Psoas muscle (tissue), 7 donors: ENCODE measurements at regions not wholly inside any gene's neighbourhood (a gene's known extent, or its start where the extent isn't known, plus 50 kb on each side); places are given as distances from the start of the nearest gene placed in this dataset.

ENCODE experiments used
- ATAC-seq, 4 donors: fragments of 200-7000 bp; cut with Tn5 transposase; one replicate each; pipeline ENCODE4 v1.9.1; 2020; ENCODE audit warnings: moderate library complexity in 3 of 4, mild to moderate bottlenecking in 2 of 4
- DNase-seq, 2 donors: peaks; one replicate each; pipeline ENCODE4 v3.0.0-alpha.2; 2020
- H3K27ac ChIP-seq: fragments of 200-600 bp; one replicate; pipeline ENCODE4 v1.8.0; 2022
- H3K27me3 ChIP-seq, 3 donors: fragments of 200-600 bp in 1 of 3; one replicate each; pipeline versions ENCODE4 v1.6.1 to v1.8.0; 2013 to 2022; ENCODE audit warnings: low read length in 2 of 3, mild to moderate bottlenecking in 2 of 3, moderate library complexity in 1 of 3; ENCODE audit not compliant: insufficient read depth in 3 of 3
- H3K36me3 ChIP-seq, 2 donors: fragments of 200-600 bp in 1 of 2; one replicate each; pipeline versions ENCODE4 v1.6.1 to v1.8.0; 2013 to 2022; ENCODE audit warnings: low read depth in 1 of 2, mild to moderate bottlenecking in 1 of 2, moderate library complexity in 1 of 2; ENCODE audit not compliant: insufficient read depth in 1 of 2
- H3K4me1 ChIP-seq: fragments of 200-600 bp; one replicate; pipeline ENCODE4 v1.8.0; 2022
- H3K4me3 ChIP-seq: fragments of 200-600 bp; one replicate; pipeline ENCODE4 v1.8.0; 2022; ENCODE audit warnings: mild to moderate bottlenecking
- H3K9me3 ChIP-seq: fragments of 200-600 bp; one replicate; pipeline ENCODE4 v1.8.0; 2022
- WGBS, 3 donors: extraction: QIAGEN DNeasy Blood & Tissue Kit; methylation state at CpG; one replicate each; pipeline versions ENCODE4 v1.1.6 to v1.1.7; 2013; 5-methylcytosine and 5-hydroxymethylcytosine counted together
- intact Hi-C, 2 donors: fragments of 100-400 bp; cut with DNase I; formaldehyde crosslinking; loops; one replicate each; pipeline versions ENCODE4 v1.11.0 to v1.14.2; 2022
- TF ChIP-seq, protein P1 (sequence below): fragments of 200-600 bp; IDR thresholded peaks from one replicate; pipeline ENCODE4 v1.8.0; 2022; ENCODE audit warnings: antibody characterized with exemption
- donor health status: healthy with polysubstance abuse.
- donor health status: DM: no; HTN: no; CAD: no; lungs with moderate emphysema.
- donor health status: Bipolar disorder and iron deficiency.
- donor health status: healthy.
- donor health status: DM: yes; HTN: yes; CAD: no.
- donor health status: DM: no; HTN: no; CAD: no.
- donor health status: DM: yes; HTN: yes; CAD: no.

DNA sequence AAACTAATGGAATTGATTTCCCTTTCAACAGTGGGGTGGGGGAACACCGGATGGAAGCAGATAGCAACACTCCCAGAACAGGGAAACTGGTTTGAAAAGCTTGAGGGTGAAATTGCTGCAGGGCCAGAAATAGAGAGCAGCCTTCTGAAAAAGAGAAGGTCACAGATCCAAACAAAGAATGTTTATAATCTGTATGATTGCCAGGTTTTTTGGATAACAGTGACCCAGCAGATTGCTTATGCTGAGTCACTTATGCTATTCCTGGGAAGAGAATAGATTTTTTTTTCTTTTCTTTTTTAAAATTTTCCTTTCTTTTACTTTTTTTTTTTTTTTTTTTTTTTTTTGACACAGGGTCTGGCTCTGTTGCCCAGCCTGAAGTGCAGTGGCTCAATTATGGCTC, 641.3 kb downstream of the KCNJ2 start:
- DNase-seq (no peak), ATAC-seq (no peak)
- Histone ChIP-seq H3K4me3 (no peak overlapping the region), H3K27me3 (no peaks in the 10 kb centered on the region), H3K4me1 (no peaks in the 10 kb centered on the region), H3K9me3 (no peaks in the 10 kb centered on the region), H3K27ac (no peak overlapping the region), H3K36me3 (no peaks in the 10 kb centered on the region)
- intact Hi-C loops: no loop called here
- WGBS, 3 donors: 57 to 65% (median 58%) methylated on average over 1 of the region's 1 CpG
- TF ChIP-seq, protein P1, sequence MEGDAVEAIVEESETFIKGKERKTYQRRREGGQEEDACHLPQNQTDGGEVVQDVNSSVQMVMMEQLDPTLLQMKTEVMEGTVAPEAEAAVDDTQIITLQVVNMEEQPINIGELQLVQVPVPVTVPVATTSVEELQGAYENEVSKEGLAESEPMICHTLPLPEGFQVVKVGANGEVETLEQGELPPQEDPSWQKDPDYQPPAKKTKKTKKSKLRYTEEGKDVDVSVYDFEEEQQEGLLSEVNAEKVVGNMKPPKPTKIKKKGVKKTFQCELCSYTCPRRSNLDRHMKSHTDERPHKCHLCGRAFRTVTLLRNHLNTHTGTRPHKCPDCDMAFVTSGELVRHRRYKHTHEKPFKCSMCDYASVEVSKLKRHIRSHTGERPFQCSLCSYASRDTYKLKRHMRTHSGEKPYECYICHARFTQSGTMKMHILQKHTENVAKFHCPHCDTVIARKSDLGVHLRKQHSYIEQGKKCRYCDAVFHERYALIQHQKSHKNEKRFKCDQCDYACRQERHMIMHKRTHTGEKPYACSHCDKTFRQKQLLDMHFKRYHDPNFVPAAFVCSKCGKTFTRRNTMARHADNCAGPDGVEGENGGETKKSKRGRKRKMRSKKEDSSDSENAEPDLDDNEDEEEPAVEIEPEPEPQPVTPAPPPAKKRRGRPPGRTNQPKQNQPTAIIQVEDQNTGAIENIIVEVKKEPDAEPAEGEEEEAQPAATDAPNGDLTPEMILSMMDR: no peak

DNA sequence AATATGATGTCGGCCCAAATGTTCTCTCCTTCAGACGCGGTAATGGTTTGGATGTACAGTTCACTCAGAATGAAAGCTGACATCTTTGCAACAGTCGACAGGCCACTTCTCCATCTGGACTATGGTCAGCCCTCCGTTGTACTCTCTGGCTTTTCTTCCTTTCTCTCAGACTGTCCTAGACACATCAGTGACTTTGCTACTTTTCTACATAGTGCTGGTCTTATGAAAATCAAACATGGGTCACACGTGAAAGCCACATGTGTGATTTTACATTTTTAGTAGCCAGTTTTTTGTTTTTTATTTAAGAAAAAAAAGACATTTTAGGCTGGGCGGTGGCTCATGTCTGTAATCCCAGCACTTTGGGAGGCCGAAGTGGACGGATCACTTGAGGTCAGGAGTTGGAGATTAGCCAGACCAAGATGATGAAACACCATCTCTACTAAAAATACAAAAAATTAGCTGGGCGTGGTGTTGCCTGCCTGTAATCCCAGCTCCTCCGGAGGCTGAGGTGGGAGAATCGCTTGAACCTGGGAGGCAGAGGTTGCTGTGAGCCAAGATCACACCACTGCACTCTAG, 644.1 kb downstream of the KCNJ2 start:
- DNase-seq: no peak
- H3K36me3 ChIP-seq: no peaks in the 10 kb centered on the region
- 52 to 66% (median 56%) methylated on average over 12 of the region's 12 CpGs for WGBS, 3 donors
- no peak overlapping the region for H3K27ac ChIP-seq
- no peaks in the 10 kb centered on the region for H3K9me3 ChIP-seq
- no peaks in the 10 kb centered on the region for H3K4me1 ChIP-seq
- no peaks in the 10 kb centered on the region for H3K27me3 ChIP-seq
- no peak overlapping the region for H3K4me3 ChIP-seq
- TF ChIP-seq, protein P1: no peak
- no peak for ATAC-seq
- intact Hi-C loops: no loop called here

DNA sequence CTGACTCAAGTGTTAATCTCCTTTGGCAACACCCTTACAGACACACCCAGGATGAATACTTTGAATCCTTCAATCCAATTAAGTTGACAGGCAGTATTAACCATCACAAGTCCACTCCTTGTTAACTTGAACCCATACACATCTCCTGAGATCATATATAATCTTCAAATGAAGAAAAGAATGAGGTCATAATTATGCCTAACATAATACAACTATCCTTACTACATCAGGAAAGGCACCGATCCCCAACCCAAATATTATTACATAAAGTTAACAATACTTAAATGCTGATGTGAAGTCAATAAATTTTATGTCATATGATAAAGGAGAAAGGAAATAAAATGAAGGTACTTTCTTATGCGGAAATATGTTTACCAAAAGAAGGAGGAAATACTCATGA, 649.9 kb downstream of the KCNJ2 start:
- no peaks in the 10 kb centered on the region for H3K27me3 ChIP-seq
- H3K27ac ChIP-seq: no peak overlapping the region
- WGBS, 3 donors: 92 to 95% (median 95%) methylated on average over 2 of the region's 2 CpGs
- intact Hi-C loops: no loop called here
- no peaks in the 10 kb centered on the region for H3K4me1 ChIP-seq
- ATAC-seq: no peak
- H3K4me3 ChIP-seq: no peak overlapping the region
- no peaks in the 10 kb centered on the region for H3K9me3 ChIP-seq
- no peaks in the 10 kb centered on the region for H3K36me3 ChIP-seq
- no peak for DNase-seq
- TF ChIP-seq, protein P1: no peak

DNA sequence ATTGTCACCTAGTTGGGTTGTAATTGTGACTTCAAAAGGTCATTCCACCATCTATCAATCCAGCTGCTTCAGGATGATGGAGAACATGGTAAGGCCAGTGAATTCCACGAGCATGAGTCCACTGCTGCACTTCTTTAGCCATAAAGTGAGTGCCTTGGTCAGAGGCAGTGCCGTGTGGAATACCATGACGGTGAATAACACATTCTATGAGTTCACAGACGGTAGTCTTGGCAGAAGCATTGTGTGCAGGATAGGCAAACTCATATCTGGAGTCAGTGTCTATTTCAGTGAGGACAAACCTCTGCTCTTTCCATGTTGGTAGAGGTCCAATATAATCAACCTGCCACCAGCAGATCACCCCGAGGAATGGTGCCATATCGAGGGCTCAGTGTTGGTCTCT, 650.9 kb downstream of the KCNJ2 start:
- no peaks in the 10 kb centered on the region for H3K4me1 ChIP-seq

More for the DNA sequence above, 650.9 kb downstream of the KCNJ2 start:
- no peaks in the 10 kb centered on the region for H3K9me3 ChIP-seq
- TF ChIP-seq, protein P1: no peak
- no peak overlapping the region for H3K27ac ChIP-seq
- no peaks in the 10 kb centered on the region for H3K36me3 ChIP-seq
- 84 to 89% (median 86%) methylated on average over 6 of the region's 6 CpGs for WGBS, 3 donors
- DNase-seq (no peak), ATAC-seq (no peak)
- no peak overlapping the region for H3K4me3 ChIP-seq
- no peaks in the 10 kb centered on the region for H3K27me3 ChIP-seq
- intact Hi-C loops: no loop called here
